IMR-90 (cell line): ENCODE measurements at regions not wholly inside any gene's neighbourhood (a gene's known extent, or its start where the extent isn't known, plus 50 kb on each side); places are given as distances from the start of the nearest gene placed in this dataset.

Experiments used
- BHLHE40 ChIP-seq: fragments of 150-350 bp; IDR thresholded peaks from 2 replicates; pipeline ENCODE4 v1.6.1; 2016; ENCODE audit warnings: mild to moderate bottlenecking, low read depth, low read length
- CEBPB ChIP-seq: IDR thresholded peaks from 2 replicates; pipeline ENCODE4 v1.6.1; 2012; ENCODE audit warnings: low read depth, low read length, improper control_type of control experiment
- CHD1 ChIP-seq: IDR thresholded peaks from 2 replicates; pipeline ENCODE4 v1.6.1; 2012; ENCODE audit warnings: low read depth, low read length, improper control_type of control experiment
- FOS ChIP-seq: fragments of 150-350 bp; IDR thresholded peaks from 2 replicates; pipeline ENCODE4 v1.6.1; 2016; ENCODE audit warnings: low read depth, low read length
- MAZ ChIP-seq: IDR thresholded peaks from 2 replicates; pipeline ENCODE4 v1.6.1; 2012; ENCODE audit warnings: low read depth, mild to moderate bottlenecking, low read length, improper control_type of control experiment, moderate library complexity, borderline replicate concordance
- MXI1 ChIP-seq: IDR thresholded peaks from 2 replicates; pipeline ENCODE4 v1.6.1; 2012; ENCODE audit warnings: low read depth, mild to moderate bottlenecking, low read length, moderate library complexity, borderline replicate concordance
- POLR2A ChIP-seq: IDR thresholded peaks from 2 replicates; pipeline ENCODE4 v1.6.1; 2012; ENCODE audit warnings: mild to moderate bottlenecking, low read depth, low read length
- RAD21 ChIP-seq: IDR thresholded peaks from 2 replicates; pipeline ENCODE4 v1.6.1; 2012; ENCODE audit warnings: low read length, improper control_type of control experiment
- RCOR1 ChIP-seq: IDR thresholded peaks from 2 replicates; pipeline ENCODE4 v1.6.1; 2012; ENCODE audit warnings: mild to moderate bottlenecking, low read length, improper control_type of control experiment; ENCODE audit not compliant: insufficient replicate concordance
- TF ChIP-seq, protein P1 (sequence below): conservative IDR thresholded peaks from 2 replicates; pipeline ENCODE4 v1.5.1; 2012; ENCODE audit warnings: mild to moderate bottlenecking, low read depth, low read length, improper control_type of control experiment
- TF ChIP-seq, protein P2 (sequence below): fragments of 150-350 bp; IDR thresholded peaks from 2 replicates; pipeline ENCODE4 v1.6.1; 2016; ENCODE audit warnings: low read depth, mild to moderate bottlenecking, low read length, moderate library complexity, borderline replicate concordance

DNA sequence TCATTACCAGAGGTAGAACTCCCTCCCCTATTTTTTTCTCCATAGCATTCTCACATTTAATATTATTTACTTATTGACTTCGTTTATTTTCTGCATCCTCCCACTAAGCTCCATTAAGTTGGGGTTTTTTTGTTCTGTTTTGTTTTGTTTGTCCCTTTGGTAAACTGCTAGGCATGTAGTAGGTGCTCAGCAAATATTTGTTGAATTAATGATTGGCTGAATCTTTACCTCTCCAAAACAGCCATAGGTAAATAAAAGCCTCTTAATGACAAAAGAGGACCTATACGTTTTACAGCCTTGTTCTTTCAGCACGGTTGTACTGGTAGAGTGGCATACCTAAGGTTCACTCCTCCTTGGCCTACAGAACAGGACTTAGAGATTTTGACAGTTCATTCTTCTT lies 52.0 kb downstream of the PRORP start:
- TF ChIP-seq, protein P1, sequence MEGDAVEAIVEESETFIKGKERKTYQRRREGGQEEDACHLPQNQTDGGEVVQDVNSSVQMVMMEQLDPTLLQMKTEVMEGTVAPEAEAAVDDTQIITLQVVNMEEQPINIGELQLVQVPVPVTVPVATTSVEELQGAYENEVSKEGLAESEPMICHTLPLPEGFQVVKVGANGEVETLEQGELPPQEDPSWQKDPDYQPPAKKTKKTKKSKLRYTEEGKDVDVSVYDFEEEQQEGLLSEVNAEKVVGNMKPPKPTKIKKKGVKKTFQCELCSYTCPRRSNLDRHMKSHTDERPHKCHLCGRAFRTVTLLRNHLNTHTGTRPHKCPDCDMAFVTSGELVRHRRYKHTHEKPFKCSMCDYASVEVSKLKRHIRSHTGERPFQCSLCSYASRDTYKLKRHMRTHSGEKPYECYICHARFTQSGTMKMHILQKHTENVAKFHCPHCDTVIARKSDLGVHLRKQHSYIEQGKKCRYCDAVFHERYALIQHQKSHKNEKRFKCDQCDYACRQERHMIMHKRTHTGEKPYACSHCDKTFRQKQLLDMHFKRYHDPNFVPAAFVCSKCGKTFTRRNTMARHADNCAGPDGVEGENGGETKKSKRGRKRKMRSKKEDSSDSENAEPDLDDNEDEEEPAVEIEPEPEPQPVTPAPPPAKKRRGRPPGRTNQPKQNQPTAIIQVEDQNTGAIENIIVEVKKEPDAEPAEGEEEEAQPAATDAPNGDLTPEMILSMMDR: no peak
- TF ChIP-seq POLR2A (no peak), RAD21 (no peak), CEBPB (no peak), CHD1 (no peak), MXI1 (no peak), MAZ (no peak), RCOR1 (no peak), BHLHE40 (no peak), FOS (no peak)
- TF ChIP-seq, protein P2, sequence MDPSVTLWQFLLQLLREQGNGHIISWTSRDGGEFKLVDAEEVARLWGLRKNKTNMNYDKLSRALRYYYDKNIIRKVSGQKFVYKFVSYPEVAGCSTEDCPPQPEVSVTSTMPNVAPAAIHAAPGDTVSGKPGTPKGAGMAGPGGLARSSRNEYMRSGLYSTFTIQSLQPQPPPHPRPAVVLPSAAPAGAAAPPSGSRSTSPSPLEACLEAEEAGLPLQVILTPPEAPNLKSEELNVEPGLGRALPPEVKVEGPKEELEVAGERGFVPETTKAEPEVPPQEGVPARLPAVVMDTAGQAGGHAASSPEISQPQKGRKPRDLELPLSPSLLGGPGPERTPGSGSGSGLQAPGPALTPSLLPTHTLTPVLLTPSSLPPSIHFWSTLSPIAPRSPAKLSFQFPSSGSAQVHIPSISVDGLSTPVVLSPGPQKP: no peak
